Stomach smooth muscle (tissue), 2 donors: ENCODE measurements at regions not wholly inside any gene's neighbourhood (a gene's known extent, or its start where the extent isn't known, plus 50 kb on each side); places are given as distances from the start of the nearest gene placed in this dataset.

Experiments
- H3K27ac ChIP-seq: one replicate; pipeline ENCODE4 v1.7.0; 2013; ENCODE audit warnings: mild to moderate bottlenecking, low read length, inconsistent platforms
- H3K27me3 ChIP-seq, 2 donors: one replicate each; pipeline ENCODE4 v1.7.0; 2013; ENCODE audit warnings: low read length in 2 of 2; ENCODE audit not compliant: insufficient read depth in 2 of 2, control insufficient read depth in 1 of 2
- H3K36me3 ChIP-seq, 2 donors: one replicate each; pipeline ENCODE4 v1.7.0; 2013; ENCODE audit warnings: low read length in 2 of 2; ENCODE audit not compliant: control insufficient read depth in 2 of 2, insufficient read depth in 2 of 2
- H3K4me1 ChIP-seq: one replicate; pipeline ENCODE4 v1.7.0; 2013; ENCODE audit warnings: low read length; ENCODE audit not compliant: control insufficient read depth, insufficient read depth
- H3K4me3 ChIP-seq, 2 donors: one replicate each; pipeline ENCODE4 v1.7.0; 2013; ENCODE audit warnings: low read length in 2 of 2
- H3K9ac ChIP-seq, 2 donors: one replicate each; pipeline ENCODE4 v1.7.0; 2013; ENCODE audit warnings: low read length in 2 of 2, mild to moderate bottlenecking in 1 of 2
- H3K9me3 ChIP-seq, 2 donors: one replicate each; pipeline ENCODE4 v1.7.0; 2013; ENCODE audit warnings: low read length in 2 of 2; ENCODE audit not compliant: control insufficient read depth in 2 of 2
- donor health status: healthy.
- donor health status: Pancreatic carcinoma.

- Histone ChIP-seq H3K9ac (no peak overlapping the region), H3K27ac (no peak overlapping the region), H3K9me3 (no peaks in the 10 kb centered on the region), H3K27me3 (no peaks in the 10 kb centered on the region), H3K4me3 (no peak overlapping the region), H3K4me1 (no peaks in the 10 kb centered on the region), H3K36me3 (no peaks in the 10 kb centered on the region)
Observed at GRCh38 chr10:4453276-4453675, 372.7 kb upstream of the AKR1E2 start.

- no peaks in the 10 kb centered on the region for H3K9me3 ChIP-seq
- H3K9ac ChIP-seq: no peak overlapping the region
- no peaks in the 10 kb centered on the region for H3K27me3 ChIP-seq
- H3K4me1 ChIP-seq: peaks cover 4% of the 10 kb centered on the region
- H3K4me3 ChIP-seq: no peak overlapping the region
- no peaks in the 10 kb centered on the region for H3K36me3 ChIP-seq
- no peak overlapping the region for H3K27ac ChIP-seq
Observed at GRCh38 chr10:4450981-4451908, 374.8 kb upstream of the AKR1E2 start.

GRCh38 chr10:4450169-4450568 is 375.8 kb upstream of the AKR1E2 start:
- peaks cover 4% of the 10 kb centered on the region for H3K4me1 ChIP-seq
- H3K27me3 ChIP-seq: no peaks in the 10 kb centered on the region
- no peak overlapping the region for H3K9ac ChIP-seq
- no peak overlapping the region for H3K27ac ChIP-seq
- no peak overlapping the region for H3K4me3 ChIP-seq
- no peaks in the 10 kb centered on the region for H3K36me3 ChIP-seq
- no peaks in the 10 kb centered on the region for H3K9me3 ChIP-seq

- no peak overlapping the region for H3K27ac ChIP-seq
- peaks cover 4% of the 10 kb centered on the region for H3K4me1 ChIP-seq
- no peaks in the 10 kb centered on the region for H3K36me3 ChIP-seq
- no peaks in the 10 kb centered on the region for H3K9me3 ChIP-seq
- no peak overlapping the region for H3K9ac ChIP-seq
- no peak overlapping the region for H3K4me3 ChIP-seq
- no peaks in the 10 kb centered on the region for H3K27me3 ChIP-seq
Observed at GRCh38 chr10:4448030-4448429, 378.0 kb upstream of the AKR1E2 start.

- Histone ChIP-seq H3K27ac (no peak overlapping the region), H3K9me3 (no peaks in the 10 kb centered on the region), H3K27me3 (no peaks in the 10 kb centered on the region), H3K9ac (no peak overlapping the region), H3K4me1 (peaks cover 4% of the 10 kb centered on the region), H3K36me3 (no peaks in the 10 kb centered on the region), H3K4me3 (no peak overlapping the region)
Observed at GRCh38 chr10:4443419-4443818, 382.6 kb upstream of the AKR1E2 start.

- no peak overlapping the region for H3K4me3 ChIP-seq
- H3K9ac ChIP-seq: no peak overlapping the region
- no peaks in the 10 kb centered on the region for H3K9me3 ChIP-seq
- no peaks in the 10 kb centered on the region for H3K27me3 ChIP-seq
- H3K36me3 ChIP-seq: no peaks in the 10 kb centered on the region
- H3K4me1 ChIP-seq: no peaks in the 10 kb centered on the region
- no peak overlapping the region for H3K27ac ChIP-seq
Observed at GRCh38 chr10:4442296-4442695, 383.7 kb upstream of the AKR1E2 start.

GRCh38 chr10:4440260-4440659 is 385.7 kb upstream of the AKR1E2 start:
- H3K4me1 ChIP-seq: no peaks in the 10 kb centered on the region
- H3K9me3 ChIP-seq: no peaks in the 10 kb centered on the region
- H3K27me3 ChIP-seq: no peaks in the 10 kb centered on the region
- no peaks in the 10 kb centered on the region for H3K36me3 ChIP-seq
- H3K27ac ChIP-seq: no peak overlapping the region
- no peak overlapping the region for H3K4me3 ChIP-seq
- H3K9ac ChIP-seq: no peak overlapping the region

- Histone ChIP-seq H3K9ac (no peak overlapping the region), H3K4me1 (no peaks in the 10 kb centered on the region), H3K4me3 (no peak overlapping the region), H3K36me3 (no peaks in the 10 kb centered on the region), H3K9me3 (no peaks in the 10 kb centered on the region), H3K27me3 (no peaks in the 10 kb centered on the region), H3K27ac (no peak overlapping the region)
Observed at GRCh38 chr10:4437791-4438190, 388.2 kb upstream of the AKR1E2 start.

GRCh38 chr10:4437061-4437460 is 388.9 kb upstream of the AKR1E2 start:
- no peaks in the 10 kb centered on the region for H3K36me3 ChIP-seq
- no peaks in the 10 kb centered on the region for H3K27me3 ChIP-seq
- H3K9me3 ChIP-seq: no peaks in the 10 kb centered on the region
- H3K4me1 ChIP-seq: no peaks in the 10 kb centered on the region
- H3K4me3 ChIP-seq: no peak overlapping the region
- H3K27ac ChIP-seq: no peak overlapping the region
- H3K9ac ChIP-seq: no peak overlapping the region

GRCh38 chr10:4436103-4436502 is 389.9 kb upstream of the AKR1E2 start:
- H3K4me1 ChIP-seq: no peaks in the 10 kb centered on the region
- H3K27ac ChIP-seq: no peak overlapping the region
- H3K9ac ChIP-seq: no peak overlapping the region
- H3K27me3 ChIP-seq: no peaks in the 10 kb centered on the region
- H3K36me3 ChIP-seq: no peaks in the 10 kb centered on the region
- no peak overlapping the region for H3K4me3 ChIP-seq
- no peaks in the 10 kb centered on the region for H3K9me3 ChIP-seq

GRCh38 chr10:4434516-4435071 is 391.4 kb upstream of the AKR1E2 start:
- no peaks in the 10 kb centered on the region for H3K9me3 ChIP-seq
- no peak overlapping the region for H3K27ac ChIP-seq
- no peaks in the 10 kb centered on the region for H3K4me1 ChIP-seq
- no peak overlapping the region for H3K4me3 ChIP-seq
- H3K27me3 ChIP-seq: no peaks in the 10 kb centered on the region
- H3K9ac ChIP-seq: no peak overlapping the region
- no peaks in the 10 kb centered on the region for H3K36me3 ChIP-seq
